Esophagus squamous epithelium (tissue), 5 donors: ENCODE measurements at regions not wholly inside any gene's neighbourhood (a gene's known extent, or its start where the extent isn't known, plus 50 kb on each side); places are given as distances from the start of the nearest gene placed in this dataset.

Source experiments
- DNase-seq: peaks from one replicate; lab custom pipeline; 2025; lab: John Stamatoyannopoulos, UW
- H3K27ac ChIP-seq, 4 donors: fragments of 200-600 bp; sonication (generic); one replicate each; pipeline ENCODE4 v1.5.1; 2016 to 2019; ENCODE audit warnings: mild to moderate bottlenecking in 1 of 4
- H3K27me3 ChIP-seq, 4 donors: fragments of 200-600 bp; sonication (generic); 1 replicate in 3 of 4; 2 replicates in 1 of 4; pipeline versions ENCODE4 v1.5.1 to v1.6.0; 2017 to 2021; ENCODE audit warnings: antibody characterized with exemption in 1 of 4
- H3K36me3 ChIP-seq, 3 donors: fragments of 200-600 bp; sonication (generic); one replicate each; pipeline ENCODE4 v1.5.1; 2016 to 2019
- H3K4me1 ChIP-seq, 3 donors: fragments of 200-600 bp; sonication (generic); one replicate each; pipeline ENCODE4 v1.5.1; 2017 to 2019
- H3K4me3 ChIP-seq, 4 donors: fragments of 200-600 bp; sonication (generic); 1 replicate in 3 of 4; 2 replicates in 1 of 4; pipeline ENCODE4 v1.5.1; 2016 to 2019; ENCODE audit warnings: mild to moderate bottlenecking in 2 of 4, moderate library complexity in 1 of 4
- H3K9me3 ChIP-seq, 3 donors: fragments of 200-600 bp; sonication (generic); one replicate each; pipeline ENCODE4 v1.5.1; 2016 to 2019
- CTCF ChIP-seq, 6 experiments: fragments of 450-650 bp in 4 of 6; fragments of 200-600 bp in 2 of 6; sonication (generic) in 2 of 6; IDR thresholded peaks; one replicate each; pipeline ENCODE4 v1.5.1; 2016 to 2019; ENCODE audit warnings: antibody characterized with exemption in 6 of 6, mild to moderate bottlenecking in 4 of 6, moderate library complexity in 4 of 6
- POLR2A ChIP-seq, 4 donors: fragments of 450-650 bp; IDR thresholded peaks; one replicate each; pipeline ENCODE4 v1.6.1; 2017; ENCODE audit warnings: antibody characterized with exemption in 4 of 4, mild to moderate bottlenecking in 4 of 4, moderate library complexity in 3 of 4
- WGBS, 2 donors: methylation state at CpG; one replicate each; pipeline ENCODE4 v1.1.5; 2018; 5-methylcytosine and 5-hydroxymethylcytosine counted together
- intact Hi-C: fragments of 100-400 bp; cut with DNase I; formaldehyde crosslinking; loops from one replicate; pipeline ENCODE4 v1.15.0; 2022
- donor health status: DM: yes; HTN: yes; CAD: no.

GRCh38 chr3:6266135-6266534, 594.8 kb upstream of the GRM7 start:
- H3K36me3 ChIP-seq, result no peaks in the 10 kb centered on the region
- TF ChIP-seq CTCF (IDR thresholded peaks at IDR 0.05) (no peak), POLR2A (IDR thresholded peaks at IDR 0.05) (no peak)
- H3K9me3 ChIP-seq, result no peaks in the 10 kb centered on the region
- intact Hi-C loops, result no loop called here
- 62 to 63% methylated on average over 5 of the region's 5 CpGs for WGBS, 2 donors
- H3K4me3 ChIP-seq, result no peak overlapping the region
- H3K27ac ChIP-seq, result no peak overlapping the region
- no peaks in the 10 kb centered on the region for H3K4me1 ChIP-seq
- H3K27me3 ChIP-seq, result no peaks in the 10 kb centered on the region
- no peak for DNase-seq

GRCh38 chr3:6273878-6274277, 587.0 kb upstream of the GRM7 start:
- Histone ChIP-seq H3K4me1 (no peaks in the 10 kb centered on the region), H3K27ac (no peak overlapping the region), H3K36me3 (no peaks in the 10 kb centered on the region), H3K4me3 (no peak overlapping the region), H3K27me3 (no peaks in the 10 kb centered on the region), H3K9me3 (peaks cover 0 to 8% (median 0%) of the 10 kb centered on the region in 3 donors)
- intact Hi-C loops, result no loop called here
- DNase-seq, result no peak
- TF ChIP-seq POLR2A (IDR thresholded peaks at IDR 0.05) (no peak), CTCF (IDR thresholded peaks at IDR 0.05) (no peak)
- 68 to 79% methylated on average over 3 of the region's 3 CpGs for WGBS, 2 donors

GRCh38 chr3:6281662-6282061, 579.3 kb upstream of the GRM7 start:
- TF ChIP-seq CTCF (IDR thresholded peaks at IDR 0.05) (no peak), POLR2A (IDR thresholded peaks at IDR 0.05) (no peak)
- intact Hi-C loops, result no loop called here
- no peaks in the 10 kb centered on the region for H3K27me3 ChIP-seq

GRCh38 chr3:6282918-6283317, 578.0 kb upstream of the GRM7 start:
- 49 to 56% methylated on average over 4 of the region's 4 CpGs for WGBS, 2 donors
- TF ChIP-seq CTCF (IDR thresholded peaks at IDR 0.05) (no peak), POLR2A (IDR thresholded peaks at IDR 0.05) (no peak)
- intact Hi-C loops, result no loop called here
- H3K27ac ChIP-seq, result no peak overlapping the region
- no peak overlapping the region for H3K4me3 ChIP-seq
- H3K27me3 ChIP-seq, result no peaks in the 10 kb centered on the region
- peaks cover 0 to 3% (median 0%) of the 10 kb centered on the region in 3 donors for H3K9me3 ChIP-seq
- no peak for DNase-seq
- H3K4me1 ChIP-seq, result no peaks in the 10 kb centered on the region
- no peaks in the 10 kb centered on the region for H3K36me3 ChIP-seq

More at GRCh38 chr3:6281662-6282061, 579.3 kb upstream of the GRM7 start:
- no peaks in the 10 kb centered on the region for H3K36me3 ChIP-seq
- no peak for DNase-seq
- H3K9me3 ChIP-seq, result peaks cover 0 to 3% (median 0%) of the 10 kb centered on the region in 3 donors
- H3K4me3 ChIP-seq, result no peak overlapping the region
- no peaks in the 10 kb centered on the region for H3K4me1 ChIP-seq
- H3K27ac ChIP-seq, result no peak overlapping the region

- intact Hi-C loops, result no loop called here
- Histone ChIP-seq H3K36me3 (no peaks in the 10 kb centered on the region), H3K4me3 (no peak overlapping the region), H3K9me3 (peaks cover 0 to 13% (median 0%) of the 10 kb centered on the region in 3 donors), H3K4me1 (no peaks in the 10 kb centered on the region), H3K27ac (no peak overlapping the region), H3K27me3 (no peaks in the 10 kb centered on the region)
- no peak for TF ChIP-seq CTCF (IDR thresholded peaks at IDR 0.05)
- TF ChIP-seq POLR2A (IDR thresholded peaks at IDR 0.05), result no peak
- no peak for DNase-seq
- WGBS, 2 donors, result 53 to 59% methylated on average over 5 of the region's 5 CpGs
Observed at GRCh38 chr3:6287088-6287875, 573.6 kb upstream of the GRM7 start.
